SK-N-SH treated with all-trans-retinoic acid at 6 μM for 48 hours (cell line): ENCODE measurements at regions not wholly inside any gene's neighbourhood (a gene's known extent, or its start where the extent isn't known, plus 50 kb on each side); places are given as distances from the start of the nearest gene placed in this dataset.

Experiments used
- ATAC-seq: fragments of 200-7000 bp; cut with Tn5 transposase; 3 replicates; pipeline ENCODE4 v1.9.1; 2020; ENCODE audit warnings: mild to moderate bottlenecking, moderate library complexity
- ARNTL ChIP-seq: fragments of 450-650 bp; formaldehyde crosslinking; IDR thresholded peaks from 2 replicates; pipeline ENCODE4 v1.5.0; 2020; ENCODE audit warnings: low read depth, mild to moderate bottlenecking, moderate library complexity, borderline replicate concordance
- BACH2 ChIP-seq: fragments of 250-450 bp; sonication (Bioruptor Pico); IDR thresholded peaks from 2 replicates; pipeline ENCODE4 v1.9.0; 2021; ENCODE audit warnings: mild to moderate bottlenecking, borderline replicate concordance
- CSDC2 ChIP-seq: fragments of 250-450 bp; sonication (Bioruptor Pico); IDR thresholded peaks from 2 replicates; pipeline ENCODE4 v1.5.0; 2020; ENCODE audit warnings: mild to moderate bottlenecking, moderate library complexity
- CSRNP3 ChIP-seq: fragments of 250-450 bp; sonication (Bioruptor Pico); IDR thresholded peaks from 2 replicates; pipeline ENCODE4 v1.5.1; 2021; ENCODE audit warnings: mild to moderate bottlenecking, moderate library complexity
- ESRRG ChIP-seq: fragments of 250-450 bp; sonication (Bioruptor Pico); IDR thresholded peaks from 2 replicates; pipeline ENCODE4 v1.6.1; 2021; ENCODE audit warnings: mild to moderate bottlenecking
- GLIS3 ChIP-seq: fragments of 250-450 bp; sonication (Bioruptor Pico); IDR thresholded peaks from 2 replicates; pipeline ENCODE4 v1.5.0; 2020; ENCODE audit warnings: mild to moderate bottlenecking, moderate library complexity
- ISL1 ChIP-seq: fragments of 250-450 bp; sonication (Bioruptor Pico); IDR thresholded peaks from 2 replicates; pipeline ENCODE4 v2.1.2; 2022; ENCODE audit warnings: mild to moderate bottlenecking, moderate library complexity
- OSR1 ChIP-seq: fragments of 250-450 bp; sonication (Bioruptor Pico); IDR thresholded peaks from 2 replicates; pipeline ENCODE4 v1.8.0; 2022; ENCODE audit warnings: moderate library complexity, mild to moderate bottlenecking, inconsistent platforms
- PATZ1 ChIP-seq: fragments of 250-450 bp; sonication (Bioruptor Pico); IDR thresholded peaks from 2 replicates; pipeline ENCODE4 v1.8.0; 2020; ENCODE audit warnings: mild to moderate bottlenecking, moderate library complexity, borderline replicate concordance
- PPARA ChIP-seq: fragments of 250-450 bp; sonication (Bioruptor Pico); IDR thresholded peaks from 2 replicates; pipeline ENCODE4 v1.5.0; 2020; ENCODE audit warnings: mild to moderate bottlenecking, borderline replicate concordance
- RARB ChIP-seq: fragments of 250-450 bp; sonication (Bioruptor Pico); IDR thresholded peaks from 2 replicates; pipeline ENCODE4 v1.8.0; 2021; ENCODE audit warnings: mild to moderate bottlenecking, moderate library complexity
- SNAI2 ChIP-seq: fragments of 250-450 bp; sonication (Bioruptor Pico); IDR thresholded peaks from 2 replicates; pipeline ENCODE4 v1.5.0; 2020; ENCODE audit warnings: mild to moderate bottlenecking, moderate library complexity
- TCF4 ChIP-seq: fragments of 250-450 bp; sonication (Bioruptor Pico); IDR thresholded peaks from 2 replicates; pipeline ENCODE4 v1.8.0; 2021; ENCODE audit warnings: mild to moderate bottlenecking, moderate library complexity, borderline replicate concordance
- TOX ChIP-seq: fragments of 250-450 bp; sonication (Bioruptor Pico); IDR thresholded peaks from 2 replicates; pipeline ENCODE4 v1.8.0; 2021; ENCODE audit warnings: mild to moderate bottlenecking, moderate library complexity, borderline replicate concordance
- ZC3H10 ChIP-seq: fragments of 250-450 bp; sonication (Bioruptor Pico); IDR thresholded peaks from 2 replicates; pipeline ENCODE4 v1.5.1; 2021; ENCODE audit warnings: mild to moderate bottlenecking, moderate library complexity
- ZFP3 ChIP-seq: fragments of 250-450 bp; sonication (Bioruptor Pico); IDR thresholded peaks from 2 replicates; pipeline ENCODE4 v1.5.0; 2020; ENCODE audit warnings: mild to moderate bottlenecking, moderate library complexity
- ZFP30 ChIP-seq: fragments of 450-650 bp; formaldehyde crosslinking; IDR thresholded peaks from 2 replicates; pipeline ENCODE4 v1.5.0; 2022; ENCODE audit warnings: mild to moderate bottlenecking, moderate library complexity
- ZNF565 ChIP-seq: fragments of 450-650 bp; formaldehyde crosslinking; conservative IDR thresholded peaks from 2 replicates; pipeline ENCODE4 v1.5.0; 2020; ENCODE audit warnings: low read depth, mild to moderate bottlenecking, moderate library complexity
- ZNF70 ChIP-seq: fragments of 450-650 bp; formaldehyde crosslinking; IDR thresholded peaks from 2 replicates; pipeline ENCODE4 v1.5.0; 2020; ENCODE audit warnings: mild to moderate bottlenecking, moderate library complexity
- ZNF8 ChIP-seq: fragments of 450-650 bp; formaldehyde crosslinking; IDR thresholded peaks from 2 replicates; pipeline ENCODE4 v1.5.0; 2020; ENCODE audit warnings: mild to moderate bottlenecking, moderate library complexity
- TF ChIP-seq, protein P1 (sequence below): fragments of 250-450 bp; sonication (Bioruptor Pico); IDR thresholded peaks from 2 replicates; pipeline ENCODE4 v1.5.1; 2020; ENCODE audit warnings: low read depth, mild to moderate bottlenecking, moderate library complexity
- TF ChIP-seq, protein P2 (sequence below): fragments of 250-450 bp; sonication (Bioruptor Pico); IDR thresholded peaks from 2 replicates; pipeline ENCODE4 v1.8.0; 2021; ENCODE audit warnings: low read depth, mild to moderate bottlenecking, moderate library complexity, borderline replicate concordance
- TF ChIP-seq, protein P3 (sequence below): fragments of 250-450 bp; sonication (Bioruptor Pico); IDR thresholded peaks from 2 replicates; pipeline ENCODE4 v1.5.0; 2020; ENCODE audit warnings: mild to moderate bottlenecking, moderate library complexity

DNA sequence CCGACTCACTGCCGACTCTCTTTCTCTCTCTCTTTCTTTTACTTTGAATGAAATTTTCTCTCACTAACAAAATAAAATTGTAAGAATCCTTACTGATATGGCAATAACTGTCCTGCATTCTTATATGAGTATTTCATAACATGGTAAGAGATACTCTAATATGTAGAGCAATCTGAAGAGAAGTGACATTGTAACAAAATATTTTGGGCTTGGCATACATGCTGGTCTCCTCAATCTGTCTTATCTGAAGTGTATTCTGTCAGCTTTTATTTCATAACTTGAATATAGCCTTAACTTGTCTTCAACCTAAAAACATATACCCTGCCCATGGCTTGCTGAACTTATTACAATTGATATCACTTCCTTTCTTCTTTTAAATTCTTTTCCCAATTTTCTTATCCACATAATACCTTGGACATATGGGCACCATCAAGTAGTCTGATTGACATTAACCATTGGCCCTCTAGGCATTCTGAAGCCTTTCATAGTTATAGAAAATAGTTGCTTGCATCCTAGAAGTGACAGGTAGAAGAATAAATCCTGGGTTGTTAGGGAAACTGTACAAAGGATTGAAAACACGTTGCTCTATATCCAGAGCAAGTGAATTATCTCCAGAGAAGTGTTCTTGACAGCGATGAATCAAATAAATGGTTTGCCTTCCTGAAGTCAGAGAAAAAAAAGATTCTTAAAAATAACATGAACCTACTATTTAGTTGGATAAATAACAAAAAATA lies 537.6 kb upstream of the TYRP1 start:
- ATAC-seq = no peak
- no peak for TF ChIP-seq ZC3H10
- no peak for TF ChIP-seq OSR1 (CRISPR knock-in tag)
- no peak for TF ChIP-seq SNAI2 (CRISPR knock-in tag)
- no peak for TF ChIP-seq TOX
- no peak for TF ChIP-seq CSRNP3
- no peak for TF ChIP-seq RARB (CRISPR knock-in tag)
- no peak for TF ChIP-seq ISL1 (CRISPR knock-in tag)
- no peak for TF ChIP-seq PPARA (CRISPR knock-in tag)
- TF ChIP-seq, protein P1, sequence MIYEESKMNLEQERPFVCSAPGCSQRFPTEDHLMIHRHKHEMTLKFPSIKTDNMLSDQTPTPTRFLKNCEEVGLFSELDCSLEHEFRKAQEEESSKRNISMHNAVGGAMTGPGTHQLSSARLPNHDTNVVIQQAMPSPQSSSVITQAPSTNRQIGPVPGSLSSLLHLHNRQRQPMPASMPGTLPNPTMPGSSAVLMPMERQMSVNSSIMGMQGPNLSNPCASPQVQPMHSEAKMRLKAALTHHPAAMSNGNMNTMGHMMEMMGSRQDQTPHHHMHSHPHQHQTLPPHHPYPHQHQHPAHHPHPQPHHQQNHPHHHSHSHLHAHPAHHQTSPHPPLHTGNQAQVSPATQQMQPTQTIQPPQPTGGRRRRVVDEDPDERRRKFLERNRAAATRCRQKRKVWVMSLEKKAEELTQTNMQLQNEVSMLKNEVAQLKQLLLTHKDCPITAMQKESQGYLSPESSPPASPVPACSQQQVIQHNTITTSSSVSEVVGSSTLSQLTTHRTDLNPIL (CRISPR knock-in tag) = no peak
- no peak for TF ChIP-seq TCF4 (CRISPR knock-in tag)
- no peak for TF ChIP-seq GLIS3
- no peak for TF ChIP-seq ZFP3
- TF ChIP-seq BACH2 = no peak
- TF ChIP-seq ZNF8 = no peak
- no peak for TF ChIP-seq ARNTL (CRISPR knock-in tag)
- no peak for TF ChIP-seq ESRRG
- no peak for TF ChIP-seq CSDC2
- no peak for TF ChIP-seq ZNF70 (CRISPR knock-in tag)
- TF ChIP-seq ZFP30 (CRISPR knock-in tag) = no peak
- no peak for TF ChIP-seq ZNF565 (CRISPR knock-in tag)

DNA sequence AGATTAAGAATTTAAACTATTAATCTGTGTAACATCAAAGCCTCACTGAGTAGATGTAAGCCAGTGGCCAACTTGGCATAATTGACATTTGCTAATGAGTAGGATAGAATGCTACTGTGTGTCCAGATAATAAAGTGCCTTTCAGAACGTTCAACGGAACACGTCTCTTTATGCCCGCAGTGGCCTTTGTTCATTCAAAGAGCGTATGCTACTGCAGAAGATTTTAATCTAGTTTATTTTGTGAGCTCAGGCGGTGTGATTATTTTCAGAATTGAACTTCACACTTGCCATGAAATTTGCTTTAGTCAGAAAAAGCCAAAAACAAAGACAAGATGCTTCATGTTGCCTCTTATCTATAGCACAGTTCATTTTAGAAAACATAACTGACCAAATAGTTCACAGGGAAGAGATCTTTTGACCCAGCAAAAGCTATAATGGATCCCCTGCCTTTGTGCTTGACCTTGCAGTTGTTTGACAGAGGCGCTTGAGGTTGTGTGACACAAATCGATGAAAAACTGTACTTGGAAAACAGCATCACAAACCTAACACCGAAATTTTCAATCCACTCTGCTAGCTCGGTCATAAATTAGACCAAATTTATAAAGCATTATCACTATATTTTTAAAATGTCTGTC lies 530.9 kb upstream of the TYRP1 start:
- TF ChIP-seq CSDC2 (no peak), ZFP30 (CRISPR knock-in tag) (no peak), ZC3H10 (no peak), BACH2 (no peak), OSR1 (CRISPR knock-in tag) (no peak), ZNF8 (no peak), TOX (no peak), ZNF70 (CRISPR knock-in tag) (no peak), SNAI2 (CRISPR knock-in tag) (no peak), ZNF565 (CRISPR knock-in tag) (no peak), ZFP3 (no peak), ESRRG (no peak), GLIS3 (no peak), PPARA (CRISPR knock-in tag) (no peak), RARB (CRISPR knock-in tag) (no peak), PATZ1 (CRISPR knock-in tag) (no peak), CSRNP3 (no peak)
- TF ChIP-seq, protein P1 (CRISPR knock-in tag) = no peak
- TF ChIP-seq, protein P2, sequence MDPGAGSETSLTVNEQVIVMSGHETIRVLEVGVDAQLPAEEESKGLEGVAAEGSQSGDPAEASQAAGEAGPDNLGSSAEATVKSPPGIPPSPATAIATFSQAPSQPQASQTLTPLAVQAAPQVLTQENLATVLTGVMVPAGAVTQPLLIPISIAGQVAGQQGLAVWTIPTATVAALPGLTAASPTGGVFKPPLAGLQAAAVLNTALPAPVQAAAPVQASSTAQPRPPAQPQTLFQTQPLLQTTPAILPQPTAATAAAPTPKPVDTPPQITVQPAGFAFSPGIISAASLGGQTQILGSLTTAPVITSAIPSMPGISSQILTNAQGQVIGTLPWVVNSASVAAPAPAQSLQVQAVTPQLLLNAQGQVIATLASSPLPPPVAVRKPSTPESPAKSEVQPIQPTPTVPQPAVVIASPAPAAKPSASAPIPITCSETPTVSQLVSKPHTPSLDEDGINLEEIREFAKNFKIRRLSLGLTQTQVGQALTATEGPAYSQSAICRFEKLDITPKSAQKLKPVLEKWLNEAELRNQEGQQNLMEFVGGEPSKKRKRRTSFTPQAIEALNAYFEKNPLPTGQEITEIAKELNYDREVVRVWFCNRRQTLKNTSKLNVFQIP = no peak
- TF ChIP-seq, protein P3, sequence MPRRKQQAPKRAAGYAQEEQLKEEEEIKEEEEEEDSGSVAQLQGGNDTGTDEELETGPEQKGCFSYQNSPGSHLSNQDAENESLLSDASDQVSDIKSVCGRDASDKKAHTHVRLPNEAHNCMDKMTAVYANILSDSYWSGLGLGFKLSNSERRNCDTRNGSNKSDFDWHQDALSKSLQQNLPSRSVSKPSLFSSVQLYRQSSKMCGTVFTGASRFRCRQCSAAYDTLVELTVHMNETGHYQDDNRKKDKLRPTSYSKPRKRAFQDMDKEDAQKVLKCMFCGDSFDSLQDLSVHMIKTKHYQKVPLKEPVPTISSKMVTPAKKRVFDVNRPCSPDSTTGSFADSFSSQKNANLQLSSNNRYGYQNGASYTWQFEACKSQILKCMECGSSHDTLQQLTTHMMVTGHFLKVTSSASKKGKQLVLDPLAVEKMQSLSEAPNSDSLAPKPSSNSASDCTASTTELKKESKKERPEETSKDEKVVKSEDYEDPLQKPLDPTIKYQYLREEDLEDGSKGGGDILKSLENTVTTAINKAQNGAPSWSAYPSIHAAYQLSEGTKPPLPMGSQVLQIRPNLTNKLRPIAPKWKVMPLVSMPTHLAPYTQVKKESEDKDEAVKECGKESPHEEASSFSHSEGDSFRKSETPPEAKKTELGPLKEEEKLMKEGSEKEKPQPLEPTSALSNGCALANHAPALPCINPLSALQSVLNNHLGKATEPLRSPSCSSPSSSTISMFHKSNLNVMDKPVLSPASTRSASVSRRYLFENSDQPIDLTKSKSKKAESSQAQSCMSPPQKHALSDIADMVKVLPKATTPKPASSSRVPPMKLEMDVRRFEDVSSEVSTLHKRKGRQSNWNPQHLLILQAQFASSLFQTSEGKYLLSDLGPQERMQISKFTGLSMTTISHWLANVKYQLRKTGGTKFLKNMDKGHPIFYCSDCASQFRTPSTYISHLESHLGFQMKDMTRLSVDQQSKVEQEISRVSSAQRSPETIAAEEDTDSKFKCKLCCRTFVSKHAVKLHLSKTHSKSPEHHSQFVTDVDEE = no peak
- no peak for ATAC-seq
